ENCODE measurements at regions not wholly inside any gene's neighbourhood (a gene's known extent, or its start where the extent isn't known, plus 50 kb on each side); places are given as distances from the start of the nearest gene placed in this dataset.

DNA sequence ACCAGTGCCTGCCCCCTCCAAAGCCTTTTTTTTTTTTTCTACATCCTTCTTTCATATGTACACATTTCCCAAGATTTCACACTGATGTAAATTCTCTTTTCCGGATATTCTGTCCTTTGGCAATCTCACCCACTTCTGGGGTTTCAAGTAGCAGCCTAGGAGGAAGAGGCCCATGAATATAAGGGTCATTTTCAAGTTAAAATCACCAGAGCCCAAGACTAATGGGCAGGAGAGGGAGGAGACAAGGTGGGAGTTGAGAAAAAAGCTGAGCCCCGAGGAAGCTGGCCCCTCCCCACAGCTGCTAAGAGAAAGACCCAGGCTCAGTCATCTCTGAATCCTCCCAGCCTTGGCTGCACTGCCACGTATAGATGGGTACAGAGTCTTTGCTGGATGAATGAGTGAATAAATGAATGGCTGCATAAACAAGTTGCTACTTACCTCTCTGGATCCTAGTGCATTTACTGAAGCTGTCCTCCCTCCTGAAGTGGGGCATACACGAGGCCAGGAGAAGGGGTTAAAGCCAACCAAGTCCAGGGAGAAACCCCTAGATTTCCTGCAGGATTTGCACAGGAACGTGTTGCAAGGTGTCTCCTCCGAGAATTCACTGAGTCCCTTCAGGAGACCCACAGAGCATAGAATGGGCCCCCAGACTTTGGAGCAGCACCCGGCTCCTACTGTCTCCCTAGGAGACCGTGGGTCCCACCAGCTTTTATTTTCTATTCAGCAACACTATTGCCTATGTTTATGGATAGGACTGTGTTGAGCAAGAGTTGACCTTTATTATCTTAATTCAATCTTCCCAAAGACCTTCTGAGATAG, 100.8 kb upstream of the LIPC start:
- TF ChIP-seq EZH2 (IDR thresholded peaks at IDR 0.05; ENCODE audit: borderline replicate concordance, low read depth, low read length, poor library complexity, severe bottlenecking): no peak
- TF ChIP-seq, protein P1, sequence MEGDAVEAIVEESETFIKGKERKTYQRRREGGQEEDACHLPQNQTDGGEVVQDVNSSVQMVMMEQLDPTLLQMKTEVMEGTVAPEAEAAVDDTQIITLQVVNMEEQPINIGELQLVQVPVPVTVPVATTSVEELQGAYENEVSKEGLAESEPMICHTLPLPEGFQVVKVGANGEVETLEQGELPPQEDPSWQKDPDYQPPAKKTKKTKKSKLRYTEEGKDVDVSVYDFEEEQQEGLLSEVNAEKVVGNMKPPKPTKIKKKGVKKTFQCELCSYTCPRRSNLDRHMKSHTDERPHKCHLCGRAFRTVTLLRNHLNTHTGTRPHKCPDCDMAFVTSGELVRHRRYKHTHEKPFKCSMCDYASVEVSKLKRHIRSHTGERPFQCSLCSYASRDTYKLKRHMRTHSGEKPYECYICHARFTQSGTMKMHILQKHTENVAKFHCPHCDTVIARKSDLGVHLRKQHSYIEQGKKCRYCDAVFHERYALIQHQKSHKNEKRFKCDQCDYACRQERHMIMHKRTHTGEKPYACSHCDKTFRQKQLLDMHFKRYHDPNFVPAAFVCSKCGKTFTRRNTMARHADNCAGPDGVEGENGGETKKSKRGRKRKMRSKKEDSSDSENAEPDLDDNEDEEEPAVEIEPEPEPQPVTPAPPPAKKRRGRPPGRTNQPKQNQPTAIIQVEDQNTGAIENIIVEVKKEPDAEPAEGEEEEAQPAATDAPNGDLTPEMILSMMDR (conservative IDR thresholded peaks at IDR 0.05; ENCODE audit: low read depth, low read length): no peak
